HEK293 (cell line): ENCODE measurements at regions not wholly inside any gene's neighbourhood (a gene's known extent, or its start where the extent isn't known, plus 50 kb on each side); places are given as distances from the start of the nearest gene placed in this dataset.

Source experiments
- CTCF ChIA-PET: fragments of 350-600 bp; formaldehyde crosslinking; extraction: SDS; loops from one replicate; lab custom pipeline; 2021; ENCODE audit warnings: antibody characterized with exemption; lab: Yijun Ruan, JAX
- POLR2A ChIA-PET: fragments of 300-600 bp; formaldehyde crosslinking; extraction: SDS; loops from one replicate; lab custom pipeline; 2020; ENCODE audit warnings: antibody characterized with exemption, inconsistent platforms; lab: Yijun Ruan, JAX
- H3K27ac ChIP-seq: fragments of 200-500 bp; sonication (Bioruptor generic); 2 replicates; pipeline ENCODE4 v1.5.1; 2014; ENCODE audit warnings: low read depth, low read length, control low read depth, inconsistent platforms; ENCODE audit errors: extremely low read depth
- H3K36me3 ChIP-seq, 2 experiments: fragments of 200-500 bp in 1 of 2; sonication (Bioruptor generic) in 1 of 2; 1 replicate in 1 of 2; 2 replicates in 1 of 2; pipeline ENCODE4 v1.5.1; 2014 to 2017; ENCODE audit warnings: inconsistent platforms in 2 of 2, low read length in 2 of 2; ENCODE audit not compliant: control insufficient read depth in 2 of 2, insufficient read depth in 1 of 2
- H3K4me1 ChIP-seq: fragments of 200-500 bp; sonication (Bioruptor generic); 2 replicates; pipeline ENCODE4 v1.5.1; 2014; ENCODE audit warnings: mild to moderate bottlenecking, low read length, inconsistent platforms; ENCODE audit not compliant: control insufficient read depth, insufficient read depth
- H3K4me3 ChIP-seq: 2 replicates; pipeline ENCODE4 v1.5.1; 2011; ENCODE audit warnings: low read depth, mild to moderate bottlenecking, control low read depth, low read length, moderate library complexity
- H3K9me3 ChIP-seq: fragments of 200-500 bp; sonication (Bioruptor generic); 2 replicates; pipeline ENCODE4 v1.5.1; 2014; ENCODE audit warnings: low read depth, low read length, inconsistent platforms; ENCODE audit not compliant: control insufficient read depth, insufficient read depth
- EGR2 ChIP-seq: fragments of 450-650 bp; formaldehyde crosslinking; IDR thresholded peaks from 2 replicates; pipeline ENCODE4 v1.5.1; 2016; ENCODE audit warnings: low read depth, missing biosample characterization, missing genetic modification characterization
- GLIS2 ChIP-seq: fragments of 450-650 bp; formaldehyde crosslinking; IDR thresholded peaks from 2 replicates; pipeline ENCODE4 v1.5.1; 2016; ENCODE audit warnings: missing biosample characterization, missing genetic modification characterization
- KLF1 ChIP-seq: fragments of 450-650 bp; formaldehyde crosslinking; IDR thresholded peaks from 2 replicates; pipeline ENCODE4 v1.5.1; 2016; ENCODE audit warnings: missing biosample characterization, missing genetic modification characterization
- KLF17 ChIP-seq: fragments of 450-650 bp; formaldehyde crosslinking; IDR thresholded peaks from 2 replicates; pipeline ENCODE4 v1.5.1; 2016; ENCODE audit warnings: missing biosample characterization, missing genetic modification characterization
- PATZ1 ChIP-seq: fragments of 450-650 bp; formaldehyde crosslinking; IDR thresholded peaks from 2 replicates; pipeline ENCODE4 v1.5.1; 2016; ENCODE audit warnings: missing biosample characterization, missing genetic modification characterization
- PRDM6 ChIP-seq: fragments of 450-650 bp; formaldehyde crosslinking; IDR thresholded peaks from 2 replicates; pipeline ENCODE4 v1.5.1; 2017; ENCODE audit warnings: missing biosample characterization, missing genetic modification characterization
- TRIM28 ChIP-seq: IDR thresholded peaks from 2 replicates; pipeline ENCODE4 v1.6.1; 2011; ENCODE audit warnings: low read length, control low read depth, borderline replicate concordance
- ZNF132 ChIP-seq: fragments of 450-650 bp; formaldehyde crosslinking; IDR thresholded peaks from 2 replicates; pipeline ENCODE4 v1.5.1; 2017; ENCODE audit warnings: missing biosample characterization, missing genetic modification characterization, borderline replicate concordance
- ZNF274 ChIP-seq, 2 experiments: fragments of 200-500 bp in 1 of 2; fragments of 450-650 bp in 1 of 2; sonication (Bioruptor generic) in 1 of 2; formaldehyde crosslinking in 1 of 2; IDR thresholded peaks; 2 replicates each; pipeline versions ENCODE4 v1.5.1 to v1.6.1; 2014 to 2016; ENCODE audit warnings: borderline replicate concordance in 1 of 2, inconsistent platforms in 1 of 2, low read length in 1 of 2, missing biosample characterization in 1 of 2, missing genetic modification characterization in 1 of 2
- ZNF280C ChIP-seq: fragments of 450-650 bp; formaldehyde crosslinking; IDR thresholded peaks from 2 replicates; pipeline ENCODE4 v1.5.1; 2016; ENCODE audit warnings: missing biosample characterization, missing genetic modification characterization
- ZNF335 ChIP-seq: fragments of 450-650 bp; formaldehyde crosslinking; conservative IDR thresholded peaks from 2 replicates; pipeline ENCODE4 v1.5.1; 2016; ENCODE audit warnings: missing biosample characterization, missing genetic modification characterization
- ZNF391 ChIP-seq: fragments of 450-650 bp; formaldehyde crosslinking; IDR thresholded peaks from 2 replicates; pipeline ENCODE4 v1.5.1; 2016; ENCODE audit warnings: low read depth, missing biosample characterization, missing genetic modification characterization, borderline replicate concordance
- ZNF423 ChIP-seq: fragments of 450-650 bp; formaldehyde crosslinking; IDR thresholded peaks from 2 replicates; pipeline ENCODE4 v1.5.1; 2016; ENCODE audit warnings: missing biosample characterization, missing genetic modification characterization
- ZNF488 ChIP-seq: fragments of 450-650 bp; formaldehyde crosslinking; IDR thresholded peaks from 2 replicates; pipeline ENCODE4 v1.5.1; 2016; ENCODE audit warnings: missing biosample characterization, missing genetic modification characterization
- ZNF510 ChIP-seq: fragments of 450-650 bp; formaldehyde crosslinking; IDR thresholded peaks from 2 replicates; pipeline ENCODE4 v1.5.1; 2018; ENCODE audit warnings: mild to moderate bottlenecking, missing genetic modification characterization, missing biosample characterization; ENCODE audit not compliant: insufficient replicate concordance
- ZNF529 ChIP-seq: fragments of 450-650 bp; formaldehyde crosslinking; IDR thresholded peaks from 2 replicates; pipeline ENCODE4 v1.5.1; 2017; ENCODE audit warnings: missing genetic modification characterization, missing biosample characterization; ENCODE audit not compliant: insufficient replicate concordance
- ZNF530 ChIP-seq: fragments of 450-650 bp; formaldehyde crosslinking; IDR thresholded peaks from 2 replicates; pipeline ENCODE4 v1.5.1; 2016; ENCODE audit warnings: low read depth, missing biosample characterization, missing genetic modification characterization
- ZNF558 ChIP-seq: fragments of 450-650 bp; formaldehyde crosslinking; IDR thresholded peaks from 2 replicates; pipeline ENCODE4 v1.5.1; 2016; ENCODE audit warnings: missing biosample characterization, missing genetic modification characterization
- ZNF561 ChIP-seq: fragments of 450-650 bp; IDR thresholded peaks from 2 replicates; pipeline ENCODE4 v1.5.1; 2018; ENCODE audit warnings: missing biosample characterization, missing genetic modification characterization, borderline replicate concordance
- ZNF639 ChIP-seq: fragments of 450-650 bp; formaldehyde crosslinking; IDR thresholded peaks from 2 replicates; pipeline ENCODE4 v1.5.1; 2016; ENCODE audit warnings: missing biosample characterization, missing genetic modification characterization
- ZNF658 ChIP-seq: fragments of 450-650 bp; formaldehyde crosslinking; IDR thresholded peaks from 2 replicates; pipeline ENCODE4; 2016; ENCODE audit warnings: missing biosample characterization, missing genetic modification characterization
- ZNF670 ChIP-seq: fragments of 450-650 bp; formaldehyde crosslinking; IDR thresholded peaks from 2 replicates; pipeline ENCODE4 v1.5.1; 2016; ENCODE audit warnings: missing biosample characterization, missing genetic modification characterization, low read depth
- ZNF707 ChIP-seq: fragments of 450-650 bp; formaldehyde crosslinking; IDR thresholded peaks from 2 replicates; pipeline ENCODE4 v1.5.1; 2016; ENCODE audit warnings: missing biosample characterization, missing genetic modification characterization
- ZNF791 ChIP-seq: fragments of 450-650 bp; formaldehyde crosslinking; IDR thresholded peaks from 2 replicates; pipeline ENCODE4 v1.5.1; 2016; ENCODE audit warnings: missing biosample characterization, missing genetic modification characterization
- ZSCAN16 ChIP-seq: fragments of 450-650 bp; formaldehyde crosslinking; IDR thresholded peaks from 2 replicates; pipeline ENCODE4 v1.5.1; 2016; ENCODE audit warnings: missing biosample characterization, missing genetic modification characterization
- ZSCAN23 ChIP-seq: fragments of 450-650 bp; formaldehyde crosslinking; IDR thresholded peaks from 2 replicates; pipeline ENCODE4 v1.5.1; 2016; ENCODE audit warnings: missing biosample characterization, missing genetic modification characterization

GRCh38 chr5:134467231-134467630 lies 55.5 kb upstream of the CDKN2AIPNL start (continued):
- TF ChIP-seq PRDM6 (tag by site-specific recombination): no peak
- no peak for TF ChIP-seq PATZ1 (tag by site-specific recombination)
- no peak for TF ChIP-seq ZNF274 (IDR thresholded peaks at IDR 0.05; ENCODE audit: low read length)
- no peak for TF ChIP-seq ZNF274 (tag by site-specific recombination; IDR thresholded peaks at IDR 0.05; ENCODE audit: borderline replicate concordance)
- no peak for TF ChIP-seq ZNF132 (tag by site-specific recombination)

- CTCF ChIA-PET: interaction anchor here (0.6 to 2.5 kb wide), 9 partner anchors 10 to 240 kb away, joined by 3 to 12 read pairs (median 4); partner anchors contain the start of gene CDKN2AIPNL
- POLR2A ChIA-PET: interaction anchor here (0.6 to 4.7 kb wide), 19 partner anchors 10 to 1497 kb away, joined by 3 to 39 read pairs (median 3); partner anchors contain the start of genes CDKN2AIPNL, JADE2 and PPP2CA
- H3K4me1 ChIP-seq: peaks cover 3% of the 10 kb centered on the region
- no peak for TF ChIP-seq TRIM28
- no peak for TF ChIP-seq ZNF670 (tag by site-specific recombination)
- TF ChIP-seq ZNF423 (tag by site-specific recombination): peak; percentile 86
- no peak for TF ChIP-seq ZNF510 (tag by site-specific recombination)
- TF ChIP-seq ZNF530 (tag by site-specific recombination): no peak
- no peak for TF ChIP-seq ZNF639
- TF ChIP-seq GLIS2: peak; percentile 42
- peak; percentile 100 for TF ChIP-seq ZNF335 (tag by site-specific recombination)
- no peak for TF ChIP-seq ZNF488
- no peak for TF ChIP-seq ZNF529 (tag by site-specific recombination)
- no peak for TF ChIP-seq ZSCAN16 (tag by site-specific recombination)
- TF ChIP-seq ZNF558: 0 out of 2 replicates have a peak, but pooled peaks have one; percentile 7
- no peak for TF ChIP-seq ZNF707 (tag by site-specific recombination)
- TF ChIP-seq ZNF280C: no peak
- TF ChIP-seq KLF17 (tag by site-specific recombination): no peak
- no peak for TF ChIP-seq ZNF658
- TF ChIP-seq KLF1: peak; percentile 89
- TF ChIP-seq ZNF791 (tag by site-specific recombination): no peak
- TF ChIP-seq EGR2: peak; percentile 46
- peak; percentile 69 for TF ChIP-seq ZNF561 (tag by site-specific recombination)
- no peak for TF ChIP-seq ZSCAN23 (tag by site-specific recombination)
- TF ChIP-seq ZNF391 (tag by site-specific recombination): 0 out of 2 replicates have a peak, but pooled peaks have one; percentile 5
Observed at GRCh38 chr5:134466241-134467069, 54.8 kb upstream of the CDKN2AIPNL start.

More at GRCh38 chr5:134466241-134467069, 54.8 kb upstream of the CDKN2AIPNL start:
- H3K36me3 ChIP-seq: no peaks in the 10 kb centered on the region
- no peaks in the 10 kb centered on the region for H3K9me3 ChIP-seq
- peak overlapping the region; percentile 90 for H3K27ac ChIP-seq
- H3K4me3 ChIP-seq: peak overlapping the region; percentile 54
